Activated naive CD8-positive, alpha-beta T cell treated with anti-CD3 and anti-CD28 coated beads, Interleukin-2, amount 10 ng/mL, durations not matched to agents 7 days and 5 days (primary cell): ENCODE measurements at regions not wholly inside any gene's neighbourhood (a gene's known extent, or its start where the extent isn't known, plus 50 kb on each side); places are given as distances from the start of the nearest gene placed in this dataset.

Source experiments
- ATAC-seq: fragments of 150-1000 bp; cut with Tn5 transposase; one replicate; pipeline ENCODE4 v1.10.0; 2021; ENCODE audit warnings: low read depth, moderate library complexity
- POLR2A ChIA-PET: fragments of 350-600 bp; sonication (Branson Sonifier 250); formaldehyde crosslinking; loops from one replicate; lab custom pipeline; 2021; ENCODE audit warnings: antibody characterized with exemption; lab: Charles Lee
- DNase-seq: peaks from one replicate; pipeline ENCODE4 v3.0.0; 2021
- H3K27ac Mint-ChIP-seq: one replicate; pipeline ENCODE4 v1.8.0; 2022; ENCODE audit warnings: mild to moderate bottlenecking, mixed read lengths
- H3K27me3 Mint-ChIP-seq: one replicate; pipeline ENCODE4 v1.8.0; 2022; ENCODE audit warnings: mild to moderate bottlenecking, moderate library complexity, mixed read lengths
- H3K36me3 Mint-ChIP-seq: one replicate; pipeline ENCODE4 v1.8.0; 2021; ENCODE audit warnings: mild to moderate bottlenecking, mixed read lengths
- H3K4me1 Mint-ChIP-seq: one replicate; pipeline ENCODE4 v1.8.0; 2021; ENCODE audit warnings: mixed read lengths
- H3K4me3 Mint-ChIP-seq: one replicate; pipeline ENCODE4 v1.8.0; 2022; ENCODE audit warnings: mild to moderate bottlenecking, moderate library complexity, mixed read lengths
- H3K9me3 Mint-ChIP-seq: one replicate; pipeline ENCODE4 v1.8.0; 2021; ENCODE audit warnings: mixed read lengths

DNA sequence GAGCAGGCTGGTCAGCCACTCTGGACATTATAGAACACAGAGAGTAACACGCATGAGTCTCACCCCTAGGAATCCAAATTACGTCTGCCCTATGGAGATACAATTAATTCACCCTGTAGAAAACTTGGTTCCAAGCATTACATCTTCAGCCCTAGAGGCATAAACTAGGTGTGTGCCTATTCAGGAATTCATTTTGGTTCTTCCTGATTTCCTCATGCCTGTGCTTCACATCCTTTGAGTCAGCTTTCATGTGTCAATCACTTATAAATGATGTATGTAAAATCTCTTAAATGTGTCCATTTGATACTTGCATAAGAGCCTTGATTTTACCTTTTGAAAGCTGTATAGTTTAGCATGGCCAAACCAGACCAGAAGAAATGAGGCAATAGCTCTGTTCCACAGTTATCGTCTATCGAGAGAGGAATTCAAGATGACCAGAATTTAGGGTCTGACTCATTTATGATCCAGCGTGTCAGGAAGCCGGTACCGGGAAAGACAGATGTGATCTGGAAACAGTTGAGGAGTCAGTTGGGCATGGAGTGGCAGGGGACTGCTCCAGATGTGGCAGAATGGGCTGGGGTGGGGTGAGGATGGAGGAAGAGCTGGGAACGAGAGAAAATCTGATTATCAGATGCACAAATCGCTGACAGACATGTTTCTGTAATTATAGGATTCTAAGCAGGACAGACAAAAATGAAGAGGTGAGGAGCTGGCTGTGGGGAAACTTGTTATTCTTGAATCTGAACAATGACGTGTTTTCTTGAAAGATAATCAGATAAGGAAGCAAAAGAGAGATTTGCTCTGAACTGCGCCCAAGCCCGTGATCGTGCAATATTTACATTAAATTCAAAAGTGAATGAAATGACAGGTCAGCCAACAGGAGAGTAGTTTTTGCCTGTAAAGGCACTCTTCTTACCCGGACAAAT, 76.7 kb downstream of the C16orf95 start:
- Mint-ChIP-seq H3K4me3 (no peak overlapping the region), H3K27ac (no peak overlapping the region), H3K9me3 (no peaks in the 10 kb centered on the region), H3K27me3 (peaks cover 13% of the 10 kb centered on the region), H3K4me1 (peaks cover 11% of the 10 kb centered on the region), H3K36me3 (no peaks in the 10 kb centered on the region)
- POLR2A ChIA-PET: interaction anchor here (0.6 kb wide), 1 partner anchor 844 kb away, joined by 7 read pairs; no protein-coding TSS in a partner anchor
- ATAC-seq: no peak
- DNase-seq: no peak

DNA sequence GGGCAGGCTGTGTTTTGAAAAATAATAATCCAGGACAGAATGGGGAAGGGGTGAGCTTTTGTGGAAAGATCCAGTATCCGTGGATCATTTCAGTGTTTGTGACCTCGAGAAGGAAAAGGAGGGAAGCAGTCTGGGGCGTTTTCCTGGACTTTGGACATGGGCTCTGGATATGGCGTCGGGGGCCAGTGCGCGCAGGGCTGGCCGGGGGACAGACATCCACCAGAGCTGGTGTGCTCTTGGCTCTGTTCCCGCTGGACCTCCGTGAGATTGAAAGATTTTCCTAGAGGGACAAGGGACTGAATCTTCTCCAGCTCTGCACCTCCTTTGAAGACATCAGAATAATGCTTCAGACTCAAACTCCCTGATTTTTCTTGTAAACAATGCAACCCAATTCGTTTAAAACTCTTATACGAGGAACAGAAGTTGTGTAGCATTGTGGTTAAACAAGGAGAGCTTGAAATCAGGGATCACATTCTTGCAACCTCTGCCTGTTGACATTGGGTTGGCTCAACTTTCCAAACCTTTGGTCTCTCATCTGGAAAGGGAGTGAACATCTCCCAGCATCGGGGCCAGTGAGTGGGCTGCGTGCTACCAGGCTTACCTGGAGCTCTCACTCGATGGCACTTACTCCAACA, 75.9 kb downstream of the C16orf95 start:
- Mint-ChIP-seq H3K4me1 (peaks cover 4% of the 10 kb centered on the region), H3K9me3 (no peaks in the 10 kb centered on the region), H3K4me3 (no peak overlapping the region), H3K36me3 (no peaks in the 10 kb centered on the region), H3K27me3 (peaks cover 11% of the 10 kb centered on the region), H3K27ac (no peak overlapping the region)
- ATAC-seq: no peak
- POLR2A ChIA-PET: no interaction called here
- DNase-seq: no peak

DNA sequence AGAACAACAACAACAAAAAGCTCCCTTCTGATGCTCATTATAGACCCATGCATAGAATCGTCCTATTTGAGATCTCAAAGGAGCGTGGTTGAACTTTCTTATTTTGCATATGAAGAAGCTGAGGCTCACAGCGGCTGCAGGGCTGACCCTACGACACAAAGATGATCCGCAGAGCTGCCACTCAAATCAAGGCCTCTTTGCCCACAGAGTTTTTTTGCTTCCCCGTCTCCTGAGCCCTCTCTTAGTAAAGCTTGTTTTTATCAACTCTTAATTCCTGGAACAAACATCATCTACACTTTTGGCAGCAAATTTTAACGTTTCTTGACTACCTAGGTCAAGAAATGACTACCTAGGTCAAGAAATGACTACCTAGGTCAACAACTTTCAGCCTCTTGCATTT, 73.7 kb downstream of the C16orf95 start:
- ATAC-seq: no peak

DNA sequence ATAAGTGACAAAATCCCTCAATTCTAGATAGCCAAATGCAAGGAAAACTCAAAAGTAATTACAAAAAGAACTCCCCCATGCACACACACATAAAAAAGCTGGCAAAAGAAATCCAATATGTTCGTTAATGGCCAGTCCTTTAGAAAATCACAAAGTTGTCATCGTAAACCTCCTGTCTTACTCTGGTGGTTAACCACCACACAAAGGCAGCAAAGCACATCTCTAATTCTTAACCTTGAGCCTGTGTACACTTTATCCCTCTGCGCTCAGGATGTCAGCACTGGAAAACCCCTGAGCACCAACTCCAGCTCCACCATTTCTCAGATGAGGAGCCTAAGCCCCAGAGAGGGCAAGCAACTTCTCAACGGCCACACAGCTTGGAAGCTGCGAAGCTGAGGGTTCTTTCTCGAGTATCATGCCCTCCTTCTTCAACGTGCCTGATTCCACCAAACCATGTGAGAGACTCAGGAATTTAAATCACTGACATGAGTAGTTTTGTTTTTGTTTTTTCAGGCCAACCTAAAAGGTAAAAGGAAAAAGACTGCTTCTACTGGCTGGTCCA, 72.5 kb downstream of the C16orf95 start:
- no peak for DNase-seq
- Mint-ChIP-seq H3K9me3 (no peaks in the 10 kb centered on the region), H3K27ac (no peak overlapping the region), H3K36me3 (no peaks in the 10 kb centered on the region), H3K27me3 (peaks cover 10% of the 10 kb centered on the region), H3K4me1 (peaks cover 6% of the 10 kb centered on the region), H3K4me3 (no peak overlapping the region)
- ATAC-seq: no peak
- POLR2A ChIA-PET: interaction anchor here (0.6 to 0.7 kb wide), 2 partner anchors 73 to 80 kb away, joined by 3 to 4 read pairs; no protein-coding TSS in a partner anchor

More for the DNA sequence above, 73.7 kb downstream of the C16orf95 start:
- peaks cover 10% of the 10 kb centered on the region for H3K27me3 Mint-ChIP-seq
- H3K36me3 Mint-ChIP-seq: no peaks in the 10 kb centered on the region
- POLR2A ChIA-PET: no interaction called here
- no peak for DNase-seq
- no peaks in the 10 kb centered on the region for H3K9me3 Mint-ChIP-seq
- no peak overlapping the region for H3K4me3 Mint-ChIP-seq
- peaks cover under 1% of the 10 kb centered on the region for H3K4me1 Mint-ChIP-seq
- no peak overlapping the region for H3K27ac Mint-ChIP-seq

DNA sequence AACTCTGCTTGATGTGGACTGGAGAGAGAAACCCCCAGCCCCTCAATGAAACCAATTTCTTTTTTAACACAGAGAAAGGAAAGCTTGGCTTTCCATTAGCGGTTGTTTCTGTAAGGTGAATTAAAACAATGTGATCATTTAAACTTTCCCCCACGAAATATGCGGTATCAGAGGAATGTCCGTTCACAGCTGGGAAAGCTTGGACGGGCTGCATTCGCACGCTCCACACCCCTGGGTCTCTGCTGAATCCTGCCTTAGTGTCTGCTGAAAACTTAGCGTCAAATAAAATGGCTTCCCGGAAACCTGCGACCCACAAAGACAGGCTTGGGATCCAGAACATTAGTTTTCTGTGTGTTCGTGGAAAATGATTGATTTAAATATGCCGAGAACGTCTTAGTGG, 71.7 kb downstream of the C16orf95 start:
- POLR2A ChIA-PET: interaction anchor here (0.6 to 0.7 kb wide), 2 partner anchors 72 to 81 kb away, joined by 3 to 4 read pairs; no protein-coding TSS in a partner anchor

DNA sequence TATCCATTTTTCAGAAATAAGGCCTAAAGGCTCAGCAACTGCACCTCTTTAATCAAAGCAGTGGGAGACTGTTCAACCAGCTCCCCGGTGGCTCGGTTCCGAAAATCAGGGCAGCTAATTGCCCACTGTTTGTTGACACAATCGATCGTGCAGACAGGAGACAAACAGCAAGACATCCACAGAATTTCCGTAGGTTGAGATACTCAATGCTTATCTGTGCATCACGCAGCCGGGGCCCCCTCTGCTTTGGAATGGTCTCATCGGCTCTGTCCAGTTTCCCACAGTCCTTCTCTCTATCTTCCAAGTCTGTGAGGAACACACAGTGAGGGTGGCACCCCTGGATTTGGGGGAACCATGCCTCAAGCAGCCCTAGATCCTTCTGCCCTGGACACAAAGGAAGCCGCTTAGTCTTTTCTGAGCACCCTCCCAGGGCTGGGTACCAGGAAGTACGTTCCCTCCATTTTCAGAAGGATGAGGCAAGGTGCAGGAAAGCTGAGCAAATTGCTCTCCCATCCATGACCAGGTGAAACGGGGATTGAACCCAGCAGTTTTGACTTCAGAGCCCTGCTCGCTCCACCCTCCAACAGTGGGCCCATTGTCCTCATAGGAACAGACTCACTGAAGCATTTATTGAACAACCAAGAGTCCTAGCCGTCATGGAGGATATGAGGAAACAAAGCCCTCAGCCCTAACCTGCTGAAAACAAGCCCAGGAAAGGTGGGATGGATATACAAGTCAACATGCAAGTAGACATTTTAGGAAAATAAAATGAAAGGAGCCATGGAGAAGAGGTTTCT, 70.7 kb downstream of the C16orf95 start:
- H3K27ac Mint-ChIP-seq: no peak overlapping the region
- peaks cover 9% of the 10 kb centered on the region for H3K27me3 Mint-ChIP-seq
- no peak for ATAC-seq
- no peaks in the 10 kb centered on the region for H3K36me3 Mint-ChIP-seq
- no peak for DNase-seq
- H3K4me1 Mint-ChIP-seq: peaks cover 6% of the 10 kb centered on the region
- POLR2A ChIA-PET: no interaction called here
- no peaks in the 10 kb centered on the region for H3K9me3 Mint-ChIP-seq
- no peak overlapping the region for H3K4me3 Mint-ChIP-seq

More for the DNA sequence above, 71.7 kb downstream of the C16orf95 start:
- Mint-ChIP-seq H3K4me3 (no peak overlapping the region), H3K4me1 (peaks cover 6% of the 10 kb centered on the region), H3K9me3 (no peaks in the 10 kb centered on the region), H3K27ac (no peak overlapping the region), H3K36me3 (no peaks in the 10 kb centered on the region), H3K27me3 (peaks cover 10% of the 10 kb centered on the region)
- DNase-seq: no peak
- ATAC-seq: no peak

DNA sequence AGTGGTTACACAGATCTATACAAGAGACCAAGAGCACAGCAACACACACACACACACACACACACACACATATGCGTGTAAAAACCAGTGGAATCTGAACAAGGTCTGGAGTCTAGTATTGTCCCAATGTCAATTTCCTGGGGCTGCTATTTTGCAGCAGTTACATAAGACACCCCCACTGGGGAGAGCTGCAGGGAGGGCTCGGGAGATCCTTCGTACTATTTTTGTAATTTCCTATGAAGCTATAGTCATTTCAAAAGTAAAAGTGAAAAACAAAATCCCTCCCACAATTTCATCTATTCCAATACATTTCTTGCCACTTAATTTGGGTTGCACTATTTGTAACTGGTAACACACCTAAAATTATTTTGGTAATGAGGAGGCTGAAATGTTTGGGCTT, 68.5 kb downstream of the C16orf95 start:
- Mint-ChIP-seq H3K4me3 (peak overlapping the region; percentile 21), H3K27me3 (peaks cover 2% of the 10 kb centered on the region), H3K4me1 (peaks cover 6% of the 10 kb centered on the region), H3K27ac (no peak overlapping the region), H3K36me3 (no peaks in the 10 kb centered on the region), H3K9me3 (no peaks in the 10 kb centered on the region)
- POLR2A ChIA-PET: no interaction called here
- ATAC-seq (no peak), DNase-seq (no peak)

DNA sequence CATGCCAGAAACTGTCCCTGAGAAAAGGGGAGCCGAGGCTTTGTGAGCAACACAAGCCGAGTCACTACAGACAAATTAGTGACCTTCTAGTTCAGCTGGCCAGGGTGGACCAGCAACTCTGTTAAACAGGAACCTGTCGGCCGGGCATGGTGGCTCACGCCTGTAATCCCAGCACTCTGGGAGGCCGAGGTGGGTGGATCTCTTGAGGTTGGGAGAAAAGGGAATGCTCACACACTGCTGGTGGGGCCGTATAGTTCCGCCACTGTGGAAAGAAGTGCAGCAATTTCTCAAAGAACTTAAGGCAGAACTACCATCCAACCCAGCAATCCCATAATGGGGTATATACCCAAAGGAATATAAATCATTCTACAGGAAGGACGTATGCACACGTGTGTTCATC, 67.8 kb downstream of the C16orf95 start:
- H3K9me3 Mint-ChIP-seq: no peaks in the 10 kb centered on the region
- peaks cover 6% of the 10 kb centered on the region for H3K4me1 Mint-ChIP-seq
- no peak overlapping the region for H3K27ac Mint-ChIP-seq
- no peaks in the 10 kb centered on the region for H3K36me3 Mint-ChIP-seq
- POLR2A ChIA-PET: no interaction called here
- H3K4me3 Mint-ChIP-seq: no peak overlapping the region
- DNase-seq (no peak), ATAC-seq (no peak)
- H3K27me3 Mint-ChIP-seq: peaks cover 2% of the 10 kb centered on the region

DNA sequence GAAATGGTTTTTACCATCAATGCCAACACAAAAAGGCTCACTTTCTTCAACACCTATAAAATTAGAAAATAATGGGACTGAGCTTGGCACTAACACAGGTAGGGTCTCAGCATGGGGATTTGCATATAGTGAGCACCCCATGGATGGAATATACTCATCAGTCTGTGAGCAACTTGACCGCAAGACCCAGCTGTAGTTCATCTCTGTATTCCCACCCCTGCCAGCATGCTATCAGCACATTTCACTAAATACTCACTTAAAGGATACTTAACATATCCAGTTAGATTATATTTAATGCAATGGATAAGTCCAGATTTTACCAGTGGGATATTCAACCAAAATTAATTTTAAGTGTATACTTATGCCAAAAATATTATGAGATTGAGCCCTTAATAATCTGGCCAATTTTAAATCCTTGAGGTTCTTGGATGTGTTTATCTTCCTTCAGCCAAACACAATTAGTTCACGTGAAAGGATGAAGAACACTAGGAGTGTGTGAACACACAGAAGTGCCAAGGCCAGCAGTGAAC, 66.7 kb downstream of the C16orf95 start:
- H3K4me3 Mint-ChIP-seq: no peak overlapping the region
- POLR2A ChIA-PET: no interaction called here
- peaks cover 2% of the 10 kb centered on the region for H3K27me3 Mint-ChIP-seq
- H3K36me3 Mint-ChIP-seq: no peaks in the 10 kb centered on the region
- no peaks in the 10 kb centered on the region for H3K9me3 Mint-ChIP-seq
- H3K27ac Mint-ChIP-seq: no peak overlapping the region
- no peak for ATAC-seq
- H3K4me1 Mint-ChIP-seq: peaks cover 6% of the 10 kb centered on the region
- DNase-seq: no peak

DNA sequence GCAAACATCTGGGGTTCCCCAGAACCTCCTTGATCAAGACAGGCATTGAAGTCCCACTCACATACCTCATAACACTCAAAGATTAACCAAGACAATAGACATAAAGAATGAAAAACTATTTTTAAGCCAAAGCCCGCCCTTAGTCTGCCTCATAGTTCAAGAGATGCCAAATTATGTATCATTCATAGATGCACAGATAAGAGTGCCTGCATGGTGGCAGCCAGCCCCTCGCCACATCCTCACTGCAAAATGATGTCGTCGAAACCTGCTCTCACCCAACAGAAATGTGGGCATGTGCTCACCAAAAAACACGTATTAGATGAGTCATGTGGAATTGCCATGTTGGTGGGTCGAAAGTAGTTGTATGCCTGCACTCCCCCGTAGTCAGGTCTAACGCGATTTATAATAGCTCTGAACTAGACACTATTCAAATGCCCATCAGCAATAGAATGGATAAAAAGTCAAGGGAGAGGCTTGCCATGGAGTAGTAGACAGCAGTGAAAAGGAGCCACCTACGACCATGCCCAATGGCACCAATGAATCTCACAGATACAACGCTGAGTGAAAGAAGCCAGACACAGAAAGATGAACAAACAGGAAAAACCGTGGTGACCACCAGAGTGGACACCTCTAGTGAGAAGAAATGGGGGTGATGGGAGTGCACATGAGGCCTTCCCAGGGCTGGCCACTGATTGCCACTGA, 64.8 kb downstream of the C16orf95 start:
- H3K27me3 Mint-ChIP-seq: no peaks in the 10 kb centered on the region
- no peaks in the 10 kb centered on the region for H3K9me3 Mint-ChIP-seq
- H3K4me1 Mint-ChIP-seq: peaks cover 6% of the 10 kb centered on the region
- no peak overlapping the region for H3K4me3 Mint-ChIP-seq
- DNase-seq (no peak), ATAC-seq (no peak)
- no peaks in the 10 kb centered on the region for H3K36me3 Mint-ChIP-seq
- H3K27ac Mint-ChIP-seq: no peak overlapping the region
- POLR2A ChIA-PET: no interaction called here
